Inferior parietal cortex (tissue), 1 donor: ENCODE measurements at regions not wholly inside any gene's neighbourhood (a gene's known extent, or its start where the extent isn't known, plus 50 kb on each side); places are given as distances from the start of the nearest gene placed in this dataset.
A peak's percentile ranks its signal among the peaks of the same experiment; 100 is the strongest.

ENCODE experiments used
- DNase-seq: peaks from one replicate; pipeline ENCODE4 v3.0.0-alpha.2; 2016; ENCODE audit errors: extremely low spot score

DNA sequence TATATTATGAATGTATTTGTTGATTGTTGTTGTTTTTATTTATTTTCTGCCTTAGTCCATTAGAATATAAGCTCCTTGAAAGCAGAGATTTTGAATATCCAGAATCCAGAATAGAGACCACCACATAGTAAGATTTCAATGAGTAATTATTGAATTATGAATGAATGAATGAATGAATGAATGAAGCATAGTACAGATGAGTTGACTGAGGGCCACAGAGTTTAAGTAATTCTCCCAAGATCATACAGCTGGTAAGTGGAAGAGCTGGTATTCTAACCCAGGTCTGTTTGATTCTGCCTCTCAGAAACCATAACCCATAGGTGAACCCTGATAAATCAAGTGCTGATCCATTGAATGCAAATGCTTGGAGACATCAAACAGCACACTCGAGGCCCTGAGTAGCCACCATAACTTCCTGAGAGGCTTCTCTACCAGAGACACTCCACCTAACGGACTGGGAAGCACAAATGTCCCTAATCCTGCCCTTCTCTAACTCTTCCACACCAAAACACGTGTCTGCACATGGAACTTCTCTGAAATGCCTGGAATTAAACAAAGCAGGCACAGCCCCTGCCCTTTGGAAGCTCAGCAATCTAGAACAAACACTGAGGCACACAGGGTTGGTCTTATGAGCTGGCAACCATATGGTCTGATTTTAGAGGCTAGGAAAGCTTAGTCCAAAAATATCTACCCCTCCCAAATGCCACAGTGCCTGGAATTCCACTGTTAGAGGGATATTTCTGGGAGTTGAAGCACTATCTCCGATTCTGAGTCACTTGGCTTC is 190.1 kb downstream of the FOXO1 start:
- DNase-seq, result no peak

DNA sequence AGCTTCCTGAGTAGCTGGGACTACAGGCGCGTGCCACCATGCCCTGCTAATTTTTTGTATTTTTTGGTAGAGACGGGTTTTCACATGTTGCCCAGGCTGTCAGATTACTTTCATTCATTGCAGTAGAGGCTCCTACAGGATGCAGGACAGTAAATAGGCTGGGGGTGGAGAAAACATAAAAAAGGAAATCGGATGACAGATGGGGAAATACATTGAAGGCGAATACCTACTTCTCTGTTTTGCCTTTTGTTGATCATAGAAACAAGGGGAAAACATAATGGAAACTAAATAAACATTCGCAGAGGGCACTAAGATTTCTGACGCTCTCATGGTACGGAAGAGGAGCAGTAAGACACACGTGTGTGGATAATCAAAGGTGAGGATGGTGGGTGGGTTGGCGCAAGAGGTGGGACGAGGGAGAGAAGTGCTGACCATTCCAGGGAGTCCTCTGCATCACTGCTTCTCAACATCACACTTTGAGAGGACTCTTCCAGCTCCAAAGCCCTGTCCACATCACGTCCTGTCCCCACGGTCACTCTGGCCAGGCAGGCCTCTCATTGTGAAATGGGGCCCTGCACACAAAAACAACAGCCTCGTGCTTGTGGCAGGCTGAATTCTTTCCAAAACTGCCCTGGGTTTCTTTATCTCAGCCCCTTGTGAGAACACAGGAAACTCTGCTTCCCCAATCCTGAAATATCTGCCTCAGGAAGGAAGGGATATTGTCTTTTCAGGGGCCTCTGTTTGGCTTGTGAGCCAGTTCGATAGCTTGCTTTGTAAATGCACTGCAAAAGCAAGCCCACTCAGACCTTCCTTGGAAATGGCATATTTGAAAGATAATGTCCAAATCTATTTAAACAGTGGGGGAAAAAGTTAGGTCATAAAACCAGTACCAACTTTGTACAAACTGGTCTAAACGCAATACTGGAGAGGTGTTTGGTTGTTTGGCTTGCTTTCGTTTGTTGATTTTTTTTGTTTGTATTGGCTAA is 188.5 kb downstream of the FOXO1 start:
- DNase-seq, result no peak

DNA sequence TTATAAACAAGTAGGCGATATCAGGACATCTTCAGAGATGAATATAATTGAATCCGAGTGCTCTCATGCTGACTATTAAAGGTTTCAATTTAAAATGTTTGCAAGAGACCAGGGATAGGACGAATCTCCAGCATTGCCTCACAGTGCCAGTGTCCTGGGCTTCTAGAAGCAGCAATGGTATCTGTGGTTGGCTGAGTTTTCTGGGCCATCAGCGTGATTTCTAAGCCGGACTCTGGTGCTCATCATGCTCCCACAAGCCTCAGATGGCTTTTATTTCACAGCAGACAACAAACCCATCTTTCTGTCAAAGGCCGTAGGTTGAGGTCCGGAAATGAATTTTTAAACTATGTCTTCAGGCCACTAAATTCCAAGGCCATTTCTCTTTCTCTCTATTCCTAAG is 187.7 kb downstream of the FOXO1 start:
- DNase-seq, result no peak

DNA sequence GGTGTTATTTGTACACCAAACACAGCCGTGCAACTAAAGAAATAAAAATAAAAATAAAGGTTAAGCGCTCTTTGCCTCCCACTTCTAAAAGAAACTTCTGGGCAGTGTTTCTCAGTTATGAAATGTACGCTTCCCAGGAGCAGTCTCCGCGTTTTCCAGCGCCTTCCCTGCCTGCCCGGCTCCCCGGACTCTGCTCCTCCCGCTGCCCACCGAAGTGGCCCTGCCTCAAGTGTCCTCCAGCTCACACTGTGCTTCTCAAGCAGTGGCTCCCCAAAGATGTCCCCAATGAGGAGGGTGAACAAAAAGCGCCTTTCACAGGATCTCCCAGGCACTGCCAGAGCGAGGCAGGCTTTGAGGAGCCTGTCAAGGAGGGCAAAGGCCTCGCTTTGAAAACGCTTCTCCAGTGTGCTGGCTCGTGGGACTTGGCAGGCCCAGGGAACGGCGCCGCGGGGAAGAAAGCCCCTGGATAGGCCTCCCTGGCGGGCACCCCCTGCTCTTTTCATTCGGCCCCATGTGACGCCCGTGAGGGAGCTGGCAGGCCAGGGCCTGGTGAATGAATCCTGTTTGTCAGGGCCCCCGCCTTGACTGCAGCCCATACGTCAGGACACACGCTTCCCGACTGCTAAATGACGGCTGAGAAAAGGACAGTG is 187.1 kb downstream of the FOXO1 start:
- peak; percentile 58 for DNase-seq

DNA sequence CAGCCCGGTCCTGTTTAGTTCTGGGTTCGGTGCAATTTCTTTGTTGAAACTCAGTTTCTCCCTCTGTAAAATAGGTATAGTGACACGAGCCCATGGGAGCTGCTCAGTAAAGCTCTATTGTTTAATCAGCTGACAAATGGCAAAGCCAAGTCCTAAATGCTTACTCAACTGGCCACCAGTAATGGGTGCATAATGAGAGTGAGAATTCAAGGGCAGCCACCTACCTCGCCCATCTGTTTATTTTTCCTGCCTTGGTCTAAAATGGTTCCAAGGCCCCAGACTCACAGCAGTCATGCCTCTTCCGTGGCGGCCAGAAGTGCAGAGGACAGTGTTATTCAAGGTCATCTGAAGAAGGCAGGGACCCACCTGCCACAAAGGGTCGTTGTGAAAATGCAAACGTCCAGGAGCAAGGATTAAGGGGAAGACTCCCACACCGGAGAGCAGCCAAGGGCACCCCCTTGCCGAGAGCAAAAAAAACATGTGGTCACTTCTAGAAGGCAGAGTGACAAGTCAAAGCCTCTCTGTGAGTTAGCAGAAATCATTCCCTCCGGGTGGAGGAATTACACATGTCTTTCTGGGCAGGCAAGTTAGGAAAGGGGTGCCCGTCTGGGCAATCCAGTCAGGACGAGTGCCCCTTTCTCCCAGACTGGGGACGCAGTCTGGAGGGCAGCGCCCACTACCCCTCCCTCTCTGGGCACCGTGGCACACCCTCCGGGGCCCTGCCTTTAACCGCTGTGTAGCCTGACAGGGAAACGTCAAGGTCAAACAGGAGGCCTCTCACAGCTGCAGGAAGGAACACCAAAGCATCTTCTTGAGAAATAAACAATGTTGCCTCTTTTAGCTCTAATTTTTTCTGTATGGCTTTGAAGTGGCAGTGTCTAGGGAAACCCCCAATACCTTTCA is 186.2 kb downstream of the FOXO1 start:
- DNase-seq, result no peak

DNA sequence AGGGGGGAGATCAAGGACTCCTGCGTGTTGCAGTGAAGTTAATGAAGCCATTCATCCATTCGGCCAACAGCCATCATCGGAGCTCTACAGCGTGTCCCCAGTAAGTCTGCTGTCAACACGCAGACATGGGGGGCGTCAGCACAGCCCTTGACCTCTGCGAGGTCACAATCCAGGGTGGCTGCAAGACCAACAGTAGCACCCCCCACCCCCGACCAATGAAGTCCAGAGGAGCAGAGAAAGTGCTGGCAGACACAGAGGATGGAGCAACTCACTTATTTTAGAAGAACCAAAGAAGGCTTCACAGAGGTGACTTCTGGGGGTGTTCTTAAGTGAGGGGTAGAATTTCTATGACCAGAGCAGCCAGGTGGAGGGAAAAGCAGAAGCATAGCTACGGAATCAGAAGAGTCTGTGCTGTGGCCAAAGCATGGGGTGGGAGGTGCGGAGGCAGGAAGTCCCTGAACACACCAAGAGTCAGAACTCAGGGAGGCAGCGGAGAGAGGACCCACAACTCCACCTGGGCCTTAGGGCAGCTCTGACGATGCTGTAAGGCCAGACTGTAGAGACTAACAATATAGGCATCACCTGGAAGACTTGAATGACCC is 185.4 kb downstream of the FOXO1 start:
- no peak for DNase-seq

DNA sequence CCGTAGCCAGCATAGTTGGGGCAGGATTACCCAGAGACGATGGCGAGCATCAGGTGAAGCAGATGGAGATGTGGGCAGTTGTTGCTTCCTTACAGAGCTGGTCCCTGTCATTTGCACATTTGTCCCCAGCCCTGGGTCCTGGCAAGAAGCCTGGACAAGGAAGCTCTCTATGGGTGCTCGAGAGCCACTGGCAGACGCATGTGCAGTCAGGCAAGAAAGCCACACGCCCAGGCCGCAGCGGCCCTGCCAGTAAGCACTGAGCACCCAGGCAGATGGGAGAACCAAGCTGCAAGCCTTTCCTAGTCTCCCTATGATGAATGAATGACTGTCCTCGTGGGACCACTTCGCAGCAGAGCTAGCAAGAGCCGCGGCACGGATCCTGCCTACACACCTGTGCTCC is 182.8 kb downstream of the FOXO1 start:
- peak; percentile 40 for DNase-seq

DNA sequence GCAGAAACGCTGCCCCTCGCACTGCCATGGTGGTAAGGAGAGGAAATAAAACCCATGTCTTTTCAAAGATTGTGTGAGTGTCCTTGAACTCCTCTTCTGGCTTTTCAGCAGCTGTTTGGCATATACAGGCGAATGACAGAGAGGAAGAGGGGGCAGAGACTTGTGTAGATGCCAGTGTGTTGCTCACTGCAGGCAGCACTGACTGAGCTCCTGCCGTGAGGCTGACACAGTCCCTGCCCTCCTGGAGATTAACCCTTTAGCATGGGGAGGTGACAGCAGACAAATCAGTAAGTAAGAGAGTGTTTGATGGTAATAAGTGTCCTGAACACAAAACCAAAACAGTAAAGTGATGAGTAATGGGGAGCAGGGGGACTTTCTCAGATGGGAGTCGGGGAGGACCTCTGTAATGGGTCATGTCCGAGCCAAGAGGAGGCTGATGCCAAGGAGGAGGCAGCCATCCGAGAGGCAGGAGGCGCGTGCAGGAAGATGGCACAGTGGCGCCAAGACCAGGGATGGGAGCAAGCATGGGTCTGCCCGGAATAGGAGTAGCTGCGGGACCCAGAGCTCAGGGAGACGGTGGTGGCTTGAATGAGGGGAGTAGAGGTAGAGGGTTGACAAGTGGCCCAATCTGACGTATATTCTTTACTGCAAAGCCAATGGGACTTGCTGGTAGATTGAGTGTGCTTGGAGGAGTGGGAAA is 182.2 kb downstream of the FOXO1 start:
- DNase-seq, result no peak

DNA sequence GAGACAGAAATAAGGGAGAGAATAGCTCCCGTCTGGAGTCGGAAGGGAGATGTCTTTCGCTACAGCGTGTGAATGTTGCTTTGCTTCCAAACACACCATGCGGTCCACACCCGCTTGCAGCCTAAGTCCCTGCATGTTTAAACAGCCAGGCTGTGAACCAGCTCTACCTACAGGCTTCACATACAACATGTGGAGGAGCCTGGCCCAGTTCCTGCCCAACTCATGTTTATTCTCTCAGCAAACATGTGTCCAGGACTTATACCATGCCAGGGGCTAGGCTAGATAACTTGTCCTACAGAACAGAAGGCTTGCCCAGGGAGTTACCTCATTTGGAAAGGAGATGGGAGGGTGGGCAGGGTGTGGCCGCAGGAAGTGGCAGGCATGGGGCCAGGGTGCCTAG is 181.5 kb downstream of the FOXO1 start:
- DNase-seq, result no peak

DNA sequence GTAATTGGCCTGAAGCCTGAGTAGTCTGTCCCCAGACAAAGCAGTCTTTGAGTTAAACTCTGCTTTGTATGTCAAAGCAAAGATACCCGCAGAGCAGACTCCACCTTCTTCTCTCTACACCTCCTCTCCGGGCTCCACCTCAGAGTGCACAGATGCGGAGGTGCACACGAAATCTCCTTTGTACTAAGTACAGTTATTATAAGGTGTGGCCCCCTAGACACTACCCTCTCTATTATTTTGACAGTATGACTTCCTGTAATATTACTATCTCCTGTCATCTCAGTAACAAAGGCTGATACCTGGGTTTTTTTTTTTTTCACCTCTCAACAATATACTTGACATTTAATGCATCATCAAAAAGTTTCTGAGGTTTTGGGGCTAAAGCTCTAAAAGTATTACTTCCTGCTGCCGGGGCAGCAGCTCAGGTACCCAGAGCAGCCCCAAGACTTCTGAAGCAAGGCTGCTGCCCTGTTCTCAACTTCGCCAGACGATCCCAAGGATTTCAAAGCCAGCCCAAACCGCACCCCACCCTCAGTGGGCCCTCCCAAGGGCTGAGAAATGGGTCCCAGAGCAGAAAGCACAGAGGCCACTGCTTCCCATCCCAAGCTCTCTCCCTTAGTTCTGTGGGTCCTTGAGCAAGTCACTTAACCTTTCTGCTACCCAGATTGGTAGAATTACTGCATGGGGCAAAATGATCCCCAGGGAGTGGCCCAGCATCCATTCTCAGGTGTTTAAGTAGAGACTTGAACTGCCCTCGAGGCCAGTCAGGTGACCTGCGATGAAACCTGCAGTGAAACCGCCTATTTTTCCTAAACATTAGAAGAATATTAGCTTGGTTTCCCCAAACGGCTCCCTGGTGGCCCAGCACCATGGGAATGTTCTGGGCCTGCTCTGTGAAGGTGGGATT is 180.6 kb downstream of the FOXO1 start:
- no peak for DNase-seq

DNA sequence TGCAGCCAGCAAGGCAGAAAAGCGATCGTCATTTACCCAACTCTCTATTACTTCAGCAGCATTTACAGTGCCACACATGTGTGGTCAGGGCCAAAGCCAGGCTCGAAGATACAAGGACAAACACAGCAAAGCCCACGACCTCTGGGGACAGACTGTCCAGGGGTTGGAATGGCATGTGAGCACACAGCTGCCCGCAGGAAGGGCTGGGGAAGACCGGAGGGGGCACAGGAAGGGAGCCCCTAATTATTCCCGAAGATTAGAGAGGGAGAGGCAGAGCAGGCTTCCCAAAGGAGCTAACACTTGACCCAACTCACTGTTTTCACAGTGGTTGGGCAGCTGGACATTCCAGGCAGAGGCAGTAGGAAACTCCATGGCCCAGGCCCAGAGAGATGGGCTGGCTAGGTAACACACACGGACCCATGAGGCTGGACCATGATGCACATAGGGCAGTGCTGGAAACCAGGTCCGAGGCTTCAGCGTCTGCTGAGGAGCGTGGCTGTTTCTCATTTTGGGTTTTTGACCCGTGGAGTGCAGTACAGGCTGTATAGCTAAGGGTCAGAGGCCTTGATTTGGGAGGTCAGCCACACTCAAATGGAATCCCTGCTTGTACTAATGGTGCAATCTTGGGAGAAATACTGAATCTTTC is 179.8 kb downstream of the FOXO1 start:
- DNase-seq, result no peak

DNA sequence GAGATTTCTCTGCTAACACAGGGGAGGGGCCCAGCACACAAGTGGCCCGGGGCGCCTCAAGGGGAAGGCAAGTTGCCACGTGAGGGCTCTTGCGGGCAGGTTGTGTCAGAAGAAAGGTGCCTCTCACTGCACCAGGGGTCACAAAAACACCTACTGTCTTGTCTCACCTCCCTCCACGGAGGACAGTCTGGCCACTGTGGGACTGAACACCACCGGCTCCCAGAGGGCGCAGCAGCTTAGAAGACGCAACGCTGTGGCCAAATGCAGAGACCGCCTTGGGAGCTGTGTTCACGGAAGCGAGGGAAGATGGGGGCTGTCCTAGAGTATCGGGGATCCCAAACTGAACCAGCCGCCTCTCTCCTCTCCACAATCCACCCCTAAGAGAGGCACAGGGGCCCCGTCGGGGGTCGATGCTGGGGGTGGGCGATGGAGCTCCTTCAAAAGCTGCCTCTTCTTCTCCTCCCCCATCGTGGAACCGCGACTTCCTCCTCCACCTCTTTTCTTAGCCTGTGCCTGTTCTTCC is 177.5 kb downstream of the FOXO1 start:
- no peak for DNase-seq

DNA sequence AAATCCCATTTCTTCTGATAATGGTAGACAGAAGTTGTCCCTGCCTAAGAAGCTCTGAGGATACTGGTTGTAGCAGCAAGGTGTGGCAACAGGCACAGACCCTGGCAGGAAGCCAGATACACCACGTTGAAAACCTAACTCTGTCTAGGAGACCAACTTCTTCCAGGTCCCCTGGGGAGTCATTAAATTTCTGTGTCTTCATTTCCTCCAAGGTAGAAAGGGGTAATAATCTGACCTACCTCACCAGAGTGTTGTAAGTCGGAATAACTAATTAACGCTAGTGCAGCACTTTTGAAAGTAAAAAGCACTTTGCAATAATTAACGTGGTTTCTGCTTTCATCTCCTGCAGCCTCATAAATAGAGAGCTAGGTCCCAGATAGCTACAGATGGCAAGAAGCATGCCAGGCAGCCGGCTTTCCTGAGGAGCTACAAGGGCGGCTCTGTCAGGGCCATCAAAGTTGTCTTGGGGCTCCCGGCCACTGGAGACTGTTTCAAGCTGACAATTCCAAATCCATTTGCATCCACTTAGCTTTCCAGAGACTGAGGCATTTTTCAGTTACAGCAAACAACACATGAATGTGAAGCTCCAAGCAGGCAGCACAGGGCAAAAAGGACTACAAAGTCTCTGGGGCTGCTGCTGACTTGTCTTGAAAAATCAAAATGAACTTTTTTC is 176.2 kb downstream of the FOXO1 start:
- no peak for DNase-seq

DNA sequence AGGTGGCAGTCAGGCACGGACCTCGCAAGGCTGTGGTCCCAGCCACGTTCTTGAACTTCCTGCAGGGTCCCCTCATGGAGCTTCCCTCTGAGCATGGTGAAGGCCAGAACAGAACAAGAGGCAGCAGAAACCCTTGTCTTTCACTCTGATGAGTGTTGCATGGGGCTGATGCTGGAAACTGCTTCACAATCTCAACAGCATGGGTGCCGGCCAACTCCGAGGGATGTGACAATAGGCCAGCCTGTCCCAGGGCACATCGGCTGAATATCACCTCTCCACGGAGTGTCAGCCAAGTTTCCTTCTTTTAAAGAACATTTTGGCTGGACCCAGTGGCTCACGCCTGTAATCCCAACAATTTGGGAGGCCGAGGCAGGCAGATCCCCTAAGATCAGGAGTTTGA is 173.9 kb downstream of the FOXO1 start:
- DNase-seq, result no peak

DNA sequence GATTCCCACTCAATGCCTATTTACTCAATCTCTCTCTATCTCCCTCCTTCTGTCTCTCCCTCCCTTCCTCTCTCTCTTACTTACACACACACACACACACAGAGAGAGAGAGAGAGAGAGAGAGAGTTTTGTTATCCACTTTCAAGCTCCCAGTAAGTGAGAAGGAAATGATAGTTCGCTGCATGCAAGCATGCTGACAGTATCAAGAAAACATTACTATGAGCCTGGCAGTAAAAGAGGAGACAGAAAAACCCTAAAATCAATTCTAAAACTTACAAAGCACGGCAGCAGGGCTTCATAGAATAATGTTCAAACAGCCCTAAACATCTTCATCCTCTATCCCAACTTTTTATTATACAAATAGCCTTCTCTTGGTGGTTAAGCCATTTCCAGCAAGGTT is 171.9 kb downstream of the FOXO1 start:
- no peak for DNase-seq

DNA sequence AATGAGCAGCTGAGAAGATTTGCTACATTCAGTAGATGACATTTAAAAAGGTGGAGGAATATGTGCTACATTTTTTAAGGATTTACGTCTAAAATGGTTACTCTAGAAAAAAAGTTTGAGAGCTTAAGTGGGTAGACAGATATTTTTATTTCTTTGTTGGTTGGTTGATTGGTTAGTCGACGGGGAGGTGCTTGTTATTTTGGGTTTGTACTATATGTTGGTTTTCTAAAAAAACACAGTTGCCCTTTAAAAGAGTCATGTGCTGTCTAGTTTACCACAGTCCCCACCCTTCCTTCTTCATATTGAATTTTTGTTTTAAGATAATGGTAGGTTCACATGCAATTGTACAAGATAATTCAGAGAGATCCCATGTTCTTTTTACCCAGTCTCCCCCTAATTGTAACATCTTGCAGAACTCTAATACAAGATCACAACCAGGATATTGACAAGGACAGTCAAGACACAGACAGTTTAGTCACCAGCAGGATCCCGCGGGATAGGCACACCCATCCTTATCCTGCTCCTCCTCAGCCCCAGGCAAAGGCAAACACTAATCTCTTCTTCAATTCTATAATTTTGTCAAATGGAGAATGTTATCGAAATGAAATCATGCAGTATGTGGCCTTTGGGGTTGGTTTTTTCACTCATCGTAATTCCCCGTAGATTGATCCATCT is 171.4 kb downstream of the FOXO1 start:
- DNase-seq, result no peak

DNA sequence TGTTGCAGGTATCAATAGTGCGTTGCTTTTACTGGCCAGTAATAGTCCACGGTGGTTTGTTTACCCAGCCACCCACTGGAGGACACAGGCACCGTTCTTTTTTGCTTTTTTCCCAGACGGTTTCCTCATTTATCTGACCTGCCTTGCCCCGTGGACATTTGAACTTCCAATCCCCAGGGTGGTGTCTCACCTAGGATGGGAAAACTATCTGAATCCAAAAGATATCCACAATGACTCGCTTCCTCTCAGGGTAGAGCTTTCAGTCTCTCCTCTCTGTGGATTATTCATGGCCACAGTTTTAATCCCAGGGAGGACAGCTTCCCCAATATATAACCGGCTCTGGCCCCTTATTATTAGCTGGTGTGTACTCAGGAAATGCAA is 170.8 kb downstream of the FOXO1 start:
- DNase-seq, result no peak
